C4-2B (cell line): ENCODE measurements at regions not wholly inside any gene's neighbourhood (a gene's known extent, or its start where the extent isn't known, plus 50 kb on each side); places are given as distances from the start of the nearest gene placed in this dataset.

Source experiments
- H3K27ac ChIP-seq: fragments of 450-650 bp; 2 replicates; pipeline ENCODE4 v1.5.1; 2017
- CTCF ChIP-seq: fragments of 450-650 bp; conservative IDR thresholded peaks from 2 replicates; pipeline ENCODE4 v1.5.1; 2017; ENCODE audit warnings: mild to moderate bottlenecking
- ZFX ChIP-seq: fragments of 450-650 bp; IDR thresholded peaks from 2 replicates; pipeline ENCODE4 v1.6.1; 2017

GRCh38 chr4:19857380-19857779 lies 394.3 kb upstream of the SLIT2 start:
- TF ChIP-seq CTCF (no peak), ZFX (no peak)
- H3K27ac ChIP-seq, result no peak overlapping the region

GRCh38 chr4:19850909-19851308 lies 400.8 kb upstream of the SLIT2 start:
- TF ChIP-seq CTCF (no peak), ZFX (no peak)
- H3K27ac ChIP-seq, result no peak overlapping the region

GRCh38 chr4:19844446-19844845 lies 407.3 kb upstream of the SLIT2 start:
- H3K27ac ChIP-seq, result no peak overlapping the region
- TF ChIP-seq ZFX (no peak), CTCF (no peak)

GRCh38 chr4:19842471-19842870 lies 409.2 kb upstream of the SLIT2 start:
- H3K27ac ChIP-seq, result no peak overlapping the region
- TF ChIP-seq ZFX (no peak), CTCF (no peak)

- TF ChIP-seq CTCF (no peak), ZFX (no peak)
Observed at GRCh38 chr4:19838858-19839257, 412.8 kb upstream of the SLIT2 start.

GRCh38 chr4:19835429-19835828 lies 416.3 kb upstream of the SLIT2 start:
- no peak for TF ChIP-seq CTCF
- H3K27ac ChIP-seq, result no peak overlapping the region

More at GRCh38 chr4:19838858-19839257, 412.8 kb upstream of the SLIT2 start:
- no peak overlapping the region for H3K27ac ChIP-seq

GRCh38 chr4:19832411-19832810 lies 419.3 kb upstream of the SLIT2 start:
- H3K27ac ChIP-seq, result no peak overlapping the region
- no peak for TF ChIP-seq CTCF
